NOMO-1 treated with dmso at 0.1 percent for 144 hours (cell line): ENCODE measurements at regions not wholly inside any gene's neighbourhood (a gene's known extent, or its start where the extent isn't known, plus 50 kb on each side); places are given as distances from the start of the nearest gene placed in this dataset.

Experiments used
- DNase-seq: peaks from one replicate; lab custom pipeline; 2025; ENCODE audit not compliant: unreplicated experiment; lab: John Stamatoyannopoulos, UW

- no peak for DNase-seq
Observed at GRCh38 chr7:33725111-33726025, 180.0 kb upstream of the BMPER start.

GRCh38 chr7:33726582-33726981, 178.8 kb upstream of the BMPER start:
- no peak for DNase-seq

- DNase-seq: no peak
Observed at GRCh38 chr7:33727315-33727714, 178.0 kb upstream of the BMPER start.

- DNase-seq: no peak
Observed at GRCh38 chr7:33728873-33729551, 176.3 kb upstream of the BMPER start.

- DNase-seq: no peak
Observed at GRCh38 chr7:33729726-33730125, 175.6 kb upstream of the BMPER start.

- DNase-seq: no peak
Observed at GRCh38 chr7:33730958-33731357, 174.4 kb upstream of the BMPER start.

GRCh38 chr7:33731912-33732311, 173.4 kb upstream of the BMPER start:
- no peak for DNase-seq

GRCh38 chr7:33732462-33732861, 172.9 kb upstream of the BMPER start:
- no peak for DNase-seq

GRCh38 chr7:33733870-33734650, 171.3 kb upstream of the BMPER start:
- DNase-seq: no peak

GRCh38 chr7:33735403-33735802, 169.9 kb upstream of the BMPER start:
- no peak for DNase-seq

GRCh38 chr7:33736521-33737221, 168.7 kb upstream of the BMPER start:
- DNase-seq: no peak

- no peak for DNase-seq
Observed at GRCh38 chr7:33738260-33738935, 166.9 kb upstream of the BMPER start.

- no peak for DNase-seq
Observed at GRCh38 chr7:33739286-33739685, 166.1 kb upstream of the BMPER start.

GRCh38 chr7:33742521-33742920, 162.8 kb upstream of the BMPER start:
- no peak for DNase-seq

- no peak for DNase-seq
Observed at GRCh38 chr7:33742999-33743587, 162.2 kb upstream of the BMPER start.

GRCh38 chr7:33743594-33743993, 161.7 kb upstream of the BMPER start:
- DNase-seq: no peak

GRCh38 chr7:33744293-33745075, 160.9 kb upstream of the BMPER start:
- no peak for DNase-seq

- DNase-seq: no peak
Observed at GRCh38 chr7:33745934-33746333, 159.4 kb upstream of the BMPER start.

- no peak for DNase-seq
Observed at GRCh38 chr7:33748793-33749192, 156.5 kb upstream of the BMPER start.
